NT2/D1 (cell line): ENCODE measurements at regions not wholly inside any gene's neighbourhood (a gene's known extent, or its start where the extent isn't known, plus 50 kb on each side); places are given as distances from the start of the nearest gene placed in this dataset.

Source experiments
- YY1 ChIP-seq: IDR thresholded peaks from 2 replicates; pipeline ENCODE4 v1.6.1; 2011; ENCODE audit not compliant: insufficient read length, insufficient read depth
- ZNF274 ChIP-seq: IDR thresholded peaks from 2 replicates; pipeline ENCODE4 v1.6.1; 2011; ENCODE audit warnings: mild to moderate bottlenecking, low read depth, low read length

GRCh38 chr11:103650330-103650729 lies 386.1 kb upstream of the DDI1 start:
- no peak for TF ChIP-seq ZNF274
- TF ChIP-seq YY1 = no peak
